ENCODE measurements at regions not wholly inside any gene's neighbourhood (a gene's known extent, or its start where the extent isn't known, plus 50 kb on each side); places are given as distances from the start of the nearest gene placed in this dataset.

DNA sequence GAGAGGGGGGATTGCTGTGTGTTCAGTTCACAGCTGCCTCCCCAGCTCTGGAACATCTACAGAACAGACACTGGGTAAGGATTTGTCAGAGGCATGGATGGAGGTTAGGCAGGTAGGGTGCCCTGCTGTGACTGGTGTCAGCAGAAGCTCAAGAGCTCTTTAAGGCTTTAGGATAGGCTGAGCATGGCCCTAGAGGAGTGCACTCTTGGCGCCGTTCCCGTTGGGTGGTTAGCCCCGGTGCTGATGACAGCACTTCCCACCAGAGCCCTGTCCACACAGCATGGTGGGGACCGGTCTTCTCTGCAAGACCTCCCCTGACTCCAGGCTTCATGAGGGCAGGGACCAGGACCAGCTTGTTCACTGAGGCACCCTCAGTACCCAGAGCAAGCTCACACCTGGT is 262.0 kb downstream of the BMP7 start:
- TF ChIP-seq, protein P1, sequence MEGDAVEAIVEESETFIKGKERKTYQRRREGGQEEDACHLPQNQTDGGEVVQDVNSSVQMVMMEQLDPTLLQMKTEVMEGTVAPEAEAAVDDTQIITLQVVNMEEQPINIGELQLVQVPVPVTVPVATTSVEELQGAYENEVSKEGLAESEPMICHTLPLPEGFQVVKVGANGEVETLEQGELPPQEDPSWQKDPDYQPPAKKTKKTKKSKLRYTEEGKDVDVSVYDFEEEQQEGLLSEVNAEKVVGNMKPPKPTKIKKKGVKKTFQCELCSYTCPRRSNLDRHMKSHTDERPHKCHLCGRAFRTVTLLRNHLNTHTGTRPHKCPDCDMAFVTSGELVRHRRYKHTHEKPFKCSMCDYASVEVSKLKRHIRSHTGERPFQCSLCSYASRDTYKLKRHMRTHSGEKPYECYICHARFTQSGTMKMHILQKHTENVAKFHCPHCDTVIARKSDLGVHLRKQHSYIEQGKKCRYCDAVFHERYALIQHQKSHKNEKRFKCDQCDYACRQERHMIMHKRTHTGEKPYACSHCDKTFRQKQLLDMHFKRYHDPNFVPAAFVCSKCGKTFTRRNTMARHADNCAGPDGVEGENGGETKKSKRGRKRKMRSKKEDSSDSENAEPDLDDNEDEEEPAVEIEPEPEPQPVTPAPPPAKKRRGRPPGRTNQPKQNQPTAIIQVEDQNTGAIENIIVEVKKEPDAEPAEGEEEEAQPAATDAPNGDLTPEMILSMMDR (IDR thresholded peaks at IDR 0.05; ENCODE audit: low read depth, low read length) = no peak
- TF ChIP-seq EZH2phosphoT487 (IDR thresholded peaks at IDR 0.05; ENCODE audit: low read depth) = no peak
